H9 (cell line): ENCODE measurements at regions not wholly inside any gene's neighbourhood (a gene's known extent, or its start where the extent isn't known, plus 50 kb on each side); places are given as distances from the start of the nearest gene placed in this dataset.

Experiments used
- DNase-seq: peaks from one replicate; pipeline ENCODE4 v3.0.0-alpha.2; 2017
- H2AFZ ChIP-seq: one replicate; pipeline ENCODE4 v1.6.1; 2013; ENCODE audit warnings: mild to moderate bottlenecking, low read length, control low read depth, moderate library complexity
- H2AK5ac ChIP-seq: 2 replicates; pipeline ENCODE4 v1.6.1; 2013; ENCODE audit warnings: low read length, control low read depth, mixed read lengths; ENCODE audit not compliant: insufficient read length
- H2BK120ac ChIP-seq: one replicate; pipeline ENCODE4 v1.6.1; 2013; ENCODE audit warnings: low read depth, mild to moderate bottlenecking, low read length, control low read depth, inconsistent platforms; ENCODE audit not compliant: poor library complexity, severe bottlenecking
- H2BK12ac ChIP-seq: 2 replicates; pipeline ENCODE4 v1.6.1; 2013; ENCODE audit warnings: low read length, control low read depth, mixed read lengths, low read depth; ENCODE audit not compliant: insufficient read length
- H2BK15ac ChIP-seq: 2 replicates; pipeline ENCODE4 v1.6.1; 2013; ENCODE audit warnings: low read depth, low read length, control low read depth
- H2BK20ac ChIP-seq: one replicate; pipeline ENCODE4 v1.6.1; 2013; ENCODE audit warnings: low read depth, mild to moderate bottlenecking, low read length, control low read depth, inconsistent platforms; ENCODE audit not compliant: poor library complexity, severe bottlenecking
- H2BK5ac ChIP-seq: 2 replicates; pipeline ENCODE4 v1.6.1; 2013; ENCODE audit warnings: low read length, control low read depth, mixed read lengths; ENCODE audit not compliant: insufficient read length
- H3K14ac ChIP-seq: 2 replicates; pipeline ENCODE4 v1.6.1; 2013; ENCODE audit warnings: low read length, control low read depth; ENCODE audit not compliant: insufficient read depth
- H3K18ac ChIP-seq: 2 replicates; pipeline ENCODE4 v1.6.1; 2013; ENCODE audit warnings: low read depth, mild to moderate bottlenecking, mixed read lengths, low read length, control low read depth; ENCODE audit not compliant: insufficient read length
- H3K23ac ChIP-seq: 2 replicates; pipeline ENCODE4 v1.6.1; 2013; ENCODE audit warnings: low read length, control low read depth, mixed read lengths, low read depth; ENCODE audit not compliant: insufficient read length
- H3K23me2 ChIP-seq: 2 replicates; pipeline ENCODE4 v1.6.1; 2013; ENCODE audit warnings: low read depth, mild to moderate bottlenecking, mixed read lengths, low read length, control low read depth; ENCODE audit not compliant: insufficient read length, poor library complexity, severe bottlenecking
- H3K27ac ChIP-seq: 2 replicates; pipeline ENCODE4 v1.5.1; 2013; ENCODE audit warnings: low read length, control low read depth, mixed read lengths, low read depth; ENCODE audit not compliant: insufficient read length
- H3K27me3 ChIP-seq: 2 replicates; pipeline ENCODE4 v1.6.1; 2013; ENCODE audit warnings: low read length, control low read depth, inconsistent platforms; ENCODE audit not compliant: insufficient read depth
- H3K4ac ChIP-seq: 2 replicates; pipeline ENCODE4 v1.6.1; 2013; ENCODE audit warnings: low read depth, mild to moderate bottlenecking, control low read depth, inconsistent platforms, low read length, moderate library complexity
- H3K4me1 ChIP-seq: 2 replicates; pipeline ENCODE4 v1.6.1; 2013; ENCODE audit warnings: low read length, control low read depth, inconsistent platforms; ENCODE audit not compliant: insufficient read depth
- H3K4me2 ChIP-seq: 2 replicates; pipeline ENCODE4 v1.6.1; 2013; ENCODE audit warnings: low read length, control low read depth, mixed read lengths; ENCODE audit not compliant: insufficient read length, insufficient read depth
- H3K56ac ChIP-seq: 2 replicates; pipeline ENCODE4 v1.6.1; 2013; ENCODE audit warnings: low read depth, mild to moderate bottlenecking, mixed read lengths, low read length, control low read depth; ENCODE audit not compliant: insufficient read length
- H3K79me1 ChIP-seq: 2 replicates; pipeline ENCODE4 v1.6.1; 2013; ENCODE audit warnings: low read depth, mild to moderate bottlenecking, moderate library complexity, low read length, control low read depth, inconsistent platforms; ENCODE audit not compliant: insufficient read depth, poor library complexity, severe bottlenecking
- H3K79me2 ChIP-seq: 2 replicates; pipeline ENCODE4 v1.6.1; 2013; ENCODE audit warnings: low read length, control low read depth, inconsistent platforms; ENCODE audit not compliant: insufficient read depth
- H3K9ac ChIP-seq: 2 replicates; pipeline ENCODE4 v1.6.1; 2013; ENCODE audit warnings: low read length, control low read depth, mixed read lengths; ENCODE audit not compliant: insufficient read length; ENCODE audit errors: extremely low read depth
- H3K9me3 ChIP-seq: one replicate; pipeline ENCODE4 v1.6.1; 2013; ENCODE audit warnings: low read depth, low read length, inconsistent platforms; ENCODE audit not compliant: control insufficient read depth
- H3T11ph ChIP-seq: one replicate; pipeline ENCODE4 v1.6.1; 2013; ENCODE audit warnings: mild to moderate bottlenecking, low read length, control low read depth, inconsistent platforms
- H4K20me1 ChIP-seq: one replicate; pipeline ENCODE4 v1.6.1; 2013; ENCODE audit not compliant: control insufficient read depth, insufficient read length, insufficient read depth
- H4K5ac ChIP-seq: 2 replicates; pipeline ENCODE4 v1.6.1; 2013; ENCODE audit warnings: low read depth, mild to moderate bottlenecking, mixed read lengths, low read length, control low read depth; ENCODE audit not compliant: insufficient read length
- H4K8ac ChIP-seq: replicated peaks from 2 replicates; pipeline ENCODE4 v1.6.1; 2013; ENCODE audit warnings: low read length, control low read depth, mixed read lengths, low read depth; ENCODE audit not compliant: insufficient read length
- H4K91ac ChIP-seq: 2 replicates; pipeline ENCODE4 v1.6.1; 2013; ENCODE audit warnings: low read depth, mild to moderate bottlenecking, moderate library complexity, mixed read lengths, low read length, control low read depth; ENCODE audit not compliant: insufficient read length
- H3K27ac Mint-ChIP-seq, 3 experiments: 2 replicates in 2 of 3; 3 replicates in 1 of 3; pipeline ENCODE4 v1.8.0; 2020 to 2021; ENCODE audit warnings: mixed read lengths in 3 of 3, mild to moderate bottlenecking in 1 of 3, moderate library complexity in 1 of 3
- H3K27me3 Mint-ChIP-seq: 2 replicates; pipeline ENCODE4 v1.8.0; 2021; ENCODE audit warnings: low read depth, mild to moderate bottlenecking, moderate library complexity, mixed read lengths
- H3K36me3 Mint-ChIP-seq, 3 experiments: 2 replicates in 2 of 3; 3 replicates in 1 of 3; pipeline ENCODE4 v1.8.0; 2020 to 2021; ENCODE audit warnings: low read depth in 3 of 3, mixed read lengths in 3 of 3; ENCODE audit not compliant: insufficient read depth in 1 of 3
- H3K4me1 Mint-ChIP-seq, 2 experiments: 2 replicates each; pipeline ENCODE4 v1.8.0; 2020; ENCODE audit warnings: mixed read lengths in 2 of 2
- H3K4me3 Mint-ChIP-seq, 2 experiments: 2 replicates in 1 of 2; 3 replicates in 1 of 2; pipeline ENCODE4 v1.8.0; 2020 to 2021; ENCODE audit warnings: mild to moderate bottlenecking in 2 of 2, mixed read lengths in 2 of 2, moderate library complexity in 1 of 2
- H3K9me3 Mint-ChIP-seq, 2 experiments: 2 replicates in 1 of 2; 3 replicates in 1 of 2; pipeline ENCODE4 v1.8.0; 2020; ENCODE audit warnings: mild to moderate bottlenecking in 2 of 2, mixed read lengths in 2 of 2, moderate library complexity in 1 of 2
- CTCF ChIP-seq: fragments of 200-600 bp; sonication (generic); conservative IDR thresholded peaks from 3 replicates; pipeline ENCODE4 v1.8.0; 2021; ENCODE audit warnings: antibody characterized with exemption, mild to moderate bottlenecking
- WGBS: extraction: QIAGEN DNeasy Blood & Tissue Kit; methylation state at CpG from one replicate; pipeline ENCODE4 v1.1.7; 2013; ENCODE audit warnings: missing lambda C conversion rate, low lambda C conversion rate, mixed read lengths; ENCODE audit not compliant: insufficient read length; ENCODE audit errors: extremely low coverage; 5-methylcytosine and 5-hydroxymethylcytosine counted together

- Mint-ChIP-seq H3K4me3 (no peak overlapping the region), H3K27me3 (peaks cover 5% of the 10 kb centered on the region; the same call in 1 of the 2 replicates), H3K36me3 (no peaks in the 10 kb centered on the region), H3K9me3 (0 out of 5 replicates have a peak, but pooled peaks cover 0 to 6% of the 10 kb centered on the region in 2 experiments), H3K4me1 (peaks cover 6 to 10% of the 10 kb centered on the region in 2 experiments), H3K27ac (no peak overlapping the region)
- Histone ChIP-seq H3K4ac (no peak overlapping the region), H4K20me1 (no peaks in the 10 kb centered on the region), H4K5ac (no peak overlapping the region), H3K23me2 (no peaks in the 10 kb centered on the region), H3K14ac (no peak overlapping the region), H3K79me2 (no peaks in the 10 kb centered on the region), H2AFZ (no peak overlapping the region), H2BK5ac (no peak overlapping the region), H2BK120ac (no peak overlapping the region), H3K18ac (no peak overlapping the region), H4K8ac (no peak overlapping the region), H3T11ph (no peak overlapping the region), H4K91ac (no peak overlapping the region), H3K4me2 (no peak overlapping the region), H2BK15ac (no peak overlapping the region), H3K56ac (no peak overlapping the region), H3K27me3 (no peaks in the 10 kb centered on the region), H2BK20ac (no peak overlapping the region), H2BK12ac (no peak overlapping the region), H3K9ac (no peak overlapping the region), H3K79me1 (no peaks in the 10 kb centered on the region), H3K9me3 (no peaks in the 10 kb centered on the region), H3K23ac (no peak overlapping the region), H2AK5ac (no peak overlapping the region), H3K27ac (no peak overlapping the region), H3K4me1 (no peaks in the 10 kb centered on the region)
- DNase-seq, result no peak
- no peak for TF ChIP-seq CTCF
- no CpG with 5 or more reads among the region's 2 CpGs for WGBS
Measured at GRCh38 chr7:41873741-41874140, 170.9 kb upstream of the INHBA start.
